H9 (cell line): ENCODE measurements at regions not wholly inside any gene's neighbourhood (a gene's known extent, or its start where the extent isn't known, plus 50 kb on each side); places are given as distances from the start of the nearest gene placed in this dataset.

Source experiments
- DNase-seq: peaks from one replicate; pipeline ENCODE4 v3.0.0-alpha.2; 2017
- H2AFZ ChIP-seq: one replicate; pipeline ENCODE4 v1.6.1; 2013; ENCODE audit warnings: mild to moderate bottlenecking, low read length, control low read depth, moderate library complexity
- H2AK5ac ChIP-seq: 2 replicates; pipeline ENCODE4 v1.6.1; 2013; ENCODE audit warnings: low read length, control low read depth, mixed read lengths; ENCODE audit not compliant: insufficient read length
- H2BK120ac ChIP-seq: one replicate; pipeline ENCODE4 v1.6.1; 2013; ENCODE audit warnings: low read depth, mild to moderate bottlenecking, low read length, control low read depth, inconsistent platforms; ENCODE audit not compliant: poor library complexity, severe bottlenecking
- H2BK12ac ChIP-seq: 2 replicates; pipeline ENCODE4 v1.6.1; 2013; ENCODE audit warnings: low read length, control low read depth, mixed read lengths, low read depth; ENCODE audit not compliant: insufficient read length
- H2BK15ac ChIP-seq: 2 replicates; pipeline ENCODE4 v1.6.1; 2013; ENCODE audit warnings: low read depth, low read length, control low read depth
- H2BK20ac ChIP-seq: one replicate; pipeline ENCODE4 v1.6.1; 2013; ENCODE audit warnings: low read depth, mild to moderate bottlenecking, low read length, control low read depth, inconsistent platforms; ENCODE audit not compliant: poor library complexity, severe bottlenecking
- H2BK5ac ChIP-seq: 2 replicates; pipeline ENCODE4 v1.6.1; 2013; ENCODE audit warnings: low read length, control low read depth, mixed read lengths; ENCODE audit not compliant: insufficient read length
- H3K14ac ChIP-seq: 2 replicates; pipeline ENCODE4 v1.6.1; 2013; ENCODE audit warnings: low read length, control low read depth; ENCODE audit not compliant: insufficient read depth
- H3K18ac ChIP-seq: 2 replicates; pipeline ENCODE4 v1.6.1; 2013; ENCODE audit warnings: low read depth, mild to moderate bottlenecking, mixed read lengths, low read length, control low read depth; ENCODE audit not compliant: insufficient read length
- H3K23ac ChIP-seq: 2 replicates; pipeline ENCODE4 v1.6.1; 2013; ENCODE audit warnings: low read length, control low read depth, mixed read lengths, low read depth; ENCODE audit not compliant: insufficient read length
- H3K23me2 ChIP-seq: 2 replicates; pipeline ENCODE4 v1.6.1; 2013; ENCODE audit warnings: low read depth, mild to moderate bottlenecking, mixed read lengths, low read length, control low read depth; ENCODE audit not compliant: insufficient read length, poor library complexity, severe bottlenecking
- H3K27ac ChIP-seq: 2 replicates; pipeline ENCODE4 v1.5.1; 2013; ENCODE audit warnings: low read length, control low read depth, mixed read lengths, low read depth; ENCODE audit not compliant: insufficient read length
- H3K27me3 ChIP-seq: 2 replicates; pipeline ENCODE4 v1.6.1; 2013; ENCODE audit warnings: low read length, control low read depth, inconsistent platforms; ENCODE audit not compliant: insufficient read depth
- H3K4ac ChIP-seq: 2 replicates; pipeline ENCODE4 v1.6.1; 2013; ENCODE audit warnings: low read depth, mild to moderate bottlenecking, control low read depth, inconsistent platforms, low read length, moderate library complexity
- H3K4me1 ChIP-seq: 2 replicates; pipeline ENCODE4 v1.6.1; 2013; ENCODE audit warnings: low read length, control low read depth, inconsistent platforms; ENCODE audit not compliant: insufficient read depth
- H3K4me2 ChIP-seq: 2 replicates; pipeline ENCODE4 v1.6.1; 2013; ENCODE audit warnings: low read length, control low read depth, mixed read lengths; ENCODE audit not compliant: insufficient read length, insufficient read depth
- H3K56ac ChIP-seq: 2 replicates; pipeline ENCODE4 v1.6.1; 2013; ENCODE audit warnings: low read depth, mild to moderate bottlenecking, mixed read lengths, low read length, control low read depth; ENCODE audit not compliant: insufficient read length
- H3K79me1 ChIP-seq: 2 replicates; pipeline ENCODE4 v1.6.1; 2013; ENCODE audit warnings: low read depth, mild to moderate bottlenecking, moderate library complexity, low read length, control low read depth, inconsistent platforms; ENCODE audit not compliant: insufficient read depth, poor library complexity, severe bottlenecking
- H3K79me2 ChIP-seq: 2 replicates; pipeline ENCODE4 v1.6.1; 2013; ENCODE audit warnings: low read length, control low read depth, inconsistent platforms; ENCODE audit not compliant: insufficient read depth
- H3K9ac ChIP-seq: 2 replicates; pipeline ENCODE4 v1.6.1; 2013; ENCODE audit warnings: low read length, control low read depth, mixed read lengths; ENCODE audit not compliant: insufficient read length; ENCODE audit errors: extremely low read depth
- H3K9me3 ChIP-seq: one replicate; pipeline ENCODE4 v1.6.1; 2013; ENCODE audit warnings: low read depth, low read length, inconsistent platforms; ENCODE audit not compliant: control insufficient read depth
- H3T11ph ChIP-seq: one replicate; pipeline ENCODE4 v1.6.1; 2013; ENCODE audit warnings: mild to moderate bottlenecking, low read length, control low read depth, inconsistent platforms
- H4K20me1 ChIP-seq: one replicate; pipeline ENCODE4 v1.6.1; 2013; ENCODE audit not compliant: control insufficient read depth, insufficient read length, insufficient read depth
- H4K5ac ChIP-seq: 2 replicates; pipeline ENCODE4 v1.6.1; 2013; ENCODE audit warnings: low read depth, mild to moderate bottlenecking, mixed read lengths, low read length, control low read depth; ENCODE audit not compliant: insufficient read length
- H4K8ac ChIP-seq: replicated peaks from 2 replicates; pipeline ENCODE4 v1.6.1; 2013; ENCODE audit warnings: low read length, control low read depth, mixed read lengths, low read depth; ENCODE audit not compliant: insufficient read length
- H4K91ac ChIP-seq: 2 replicates; pipeline ENCODE4 v1.6.1; 2013; ENCODE audit warnings: low read depth, mild to moderate bottlenecking, moderate library complexity, mixed read lengths, low read length, control low read depth; ENCODE audit not compliant: insufficient read length
- H3K27ac Mint-ChIP-seq, 3 experiments: 2 replicates in 2 of 3; 3 replicates in 1 of 3; pipeline ENCODE4 v1.8.0; 2020 to 2021; ENCODE audit warnings: mixed read lengths in 3 of 3, mild to moderate bottlenecking in 1 of 3, moderate library complexity in 1 of 3
- H3K27me3 Mint-ChIP-seq: 2 replicates; pipeline ENCODE4 v1.8.0; 2021; ENCODE audit warnings: low read depth, mild to moderate bottlenecking, moderate library complexity, mixed read lengths
- H3K36me3 Mint-ChIP-seq, 3 experiments: 2 replicates in 2 of 3; 3 replicates in 1 of 3; pipeline ENCODE4 v1.8.0; 2020 to 2021; ENCODE audit warnings: low read depth in 3 of 3, mixed read lengths in 3 of 3; ENCODE audit not compliant: insufficient read depth in 1 of 3
- H3K4me1 Mint-ChIP-seq, 2 experiments: 2 replicates each; pipeline ENCODE4 v1.8.0; 2020; ENCODE audit warnings: mixed read lengths in 2 of 2
- H3K4me3 Mint-ChIP-seq, 2 experiments: 2 replicates in 1 of 2; 3 replicates in 1 of 2; pipeline ENCODE4 v1.8.0; 2020 to 2021; ENCODE audit warnings: mild to moderate bottlenecking in 2 of 2, mixed read lengths in 2 of 2, moderate library complexity in 1 of 2
- H3K9me3 Mint-ChIP-seq, 2 experiments: 2 replicates in 1 of 2; 3 replicates in 1 of 2; pipeline ENCODE4 v1.8.0; 2020; ENCODE audit warnings: mild to moderate bottlenecking in 2 of 2, mixed read lengths in 2 of 2, moderate library complexity in 1 of 2
- CTCF ChIP-seq: fragments of 200-600 bp; sonication (generic); conservative IDR thresholded peaks from 3 replicates; pipeline ENCODE4 v1.8.0; 2021; ENCODE audit warnings: antibody characterized with exemption, mild to moderate bottlenecking
- WGBS: extraction: QIAGEN DNeasy Blood & Tissue Kit; methylation state at CpG from one replicate; pipeline ENCODE4 v1.1.7; 2013; ENCODE audit warnings: missing lambda C conversion rate, low lambda C conversion rate, mixed read lengths; ENCODE audit not compliant: insufficient read length; ENCODE audit errors: extremely low coverage; 5-methylcytosine and 5-hydroxymethylcytosine counted together

- Histone ChIP-seq H3K27ac (no peak overlapping the region), H3K4ac (no peak overlapping the region), H4K8ac (no peak overlapping the region), H2BK5ac (no peak overlapping the region), H3K4me2 (no peak overlapping the region), H3K23ac (no peak overlapping the region), H3K9ac (no peak overlapping the region), H4K5ac (no peak overlapping the region), H4K20me1 (no peaks in the 10 kb centered on the region), H2BK12ac (no peak overlapping the region), H3K9me3 (peaks cover 7% of the 10 kb centered on the region), H3K56ac (no peak overlapping the region), H2BK120ac (no peak overlapping the region), H4K91ac (no peak overlapping the region), H3K4me1 (no peaks in the 10 kb centered on the region), H3K79me1 (no peaks in the 10 kb centered on the region), H3T11ph (no peak overlapping the region), H3K23me2 (no peaks in the 10 kb centered on the region), H3K27me3 (no peaks in the 10 kb centered on the region), H2BK20ac (no peak overlapping the region), H3K79me2 (no peaks in the 10 kb centered on the region), H2BK15ac (no peak overlapping the region), H2AFZ (no peak overlapping the region), H2AK5ac (no peak overlapping the region), H3K14ac (no peak overlapping the region), H3K18ac (no peak overlapping the region)
- H3K27me3 Mint-ChIP-seq, result peaks cover 6% of the 10 kb centered on the region
- WGBS, result no CpG with 5 or more reads among the region's 16 CpGs
- peak; percentile 18 for DNase-seq
- TF ChIP-seq CTCF, result no peak
- peaks cover 3 to 4% of the 10 kb centered on the region in 2 experiments; a peak in 1 of 4 replicates for H3K4me1 Mint-ChIP-seq
- H3K4me3 Mint-ChIP-seq, result no peak overlapping the region
- H3K27ac Mint-ChIP-seq, result no peak overlapping the region
- peaks cover 22 to 27% of the 10 kb centered on the region in 2 experiments for H3K9me3 Mint-ChIP-seq
- peaks cover 7 to 13% (median 11%) of the 10 kb centered on the region in 3 experiments; a peak in 6 of 7 replicates for H3K36me3 Mint-ChIP-seq
Measured at GRCh38 chr2:239716536-239717318, 308.4 kb downstream of the NDUFA10 start.
